Stimulated activated CD8-positive, alpha-beta memory T cell treated with anti-CD3 and anti-CD28 coated beads, Interleukin-12 subunit alpha, Interleukin-12 subunit beta, amount 100 ng/mL, for 24 hours (primary cell): ENCODE measurements at regions not wholly inside any gene's neighbourhood (a gene's known extent, or its start where the extent isn't known, plus 50 kb on each side); places are given as distances from the start of the nearest gene placed in this dataset.

Experiments used
- DNase-seq: peaks from one replicate; pipeline ENCODE4 v3.0.0-alpha.2; 2020; ENCODE audit errors: extremely low read depth

DNA sequence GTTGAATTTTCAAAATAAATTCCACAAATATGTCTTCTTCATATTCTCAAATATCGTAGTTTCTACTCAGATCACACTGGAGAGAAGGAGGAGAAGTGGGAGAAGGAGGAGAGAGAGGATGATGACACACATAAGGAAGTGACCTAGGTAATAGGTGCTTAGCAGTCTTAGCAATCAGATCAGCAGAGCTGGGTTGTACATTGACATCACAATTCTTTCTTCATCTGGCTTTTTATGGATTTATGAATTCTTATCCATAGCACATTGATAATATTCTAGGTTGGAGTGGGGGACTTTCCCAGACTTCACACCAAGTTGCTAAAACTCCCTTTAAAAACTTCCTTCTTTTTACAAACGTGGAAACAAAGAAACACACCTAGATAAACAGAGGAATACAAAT, 86.9 kb downstream of the FGF9 start:
- DNase-seq = no peak

GRCh38 chr13:21758441-21758840, 87.6 kb downstream of the FGF9 start:
- DNase-seq = no peak

DNA sequence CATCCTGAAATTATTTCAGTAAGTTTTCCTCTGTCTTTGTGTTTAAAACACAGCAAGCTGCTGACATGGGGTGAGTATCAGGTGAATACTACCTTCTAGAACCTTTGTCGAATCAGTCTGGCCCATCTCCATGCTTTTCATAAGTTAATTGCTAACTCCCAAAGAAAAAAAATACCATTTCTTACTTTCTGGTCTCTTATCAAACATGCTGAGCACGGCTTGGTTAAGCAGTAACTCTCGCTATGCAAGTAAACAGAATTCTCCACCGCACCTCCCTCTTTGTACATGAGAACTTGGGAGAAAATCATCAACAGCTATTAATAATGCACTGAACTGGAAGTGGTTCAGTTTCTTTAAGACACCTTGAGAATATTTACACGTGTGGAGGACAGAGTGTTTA, 88.6 kb downstream of the FGF9 start:
- no peak for DNase-seq

DNA sequence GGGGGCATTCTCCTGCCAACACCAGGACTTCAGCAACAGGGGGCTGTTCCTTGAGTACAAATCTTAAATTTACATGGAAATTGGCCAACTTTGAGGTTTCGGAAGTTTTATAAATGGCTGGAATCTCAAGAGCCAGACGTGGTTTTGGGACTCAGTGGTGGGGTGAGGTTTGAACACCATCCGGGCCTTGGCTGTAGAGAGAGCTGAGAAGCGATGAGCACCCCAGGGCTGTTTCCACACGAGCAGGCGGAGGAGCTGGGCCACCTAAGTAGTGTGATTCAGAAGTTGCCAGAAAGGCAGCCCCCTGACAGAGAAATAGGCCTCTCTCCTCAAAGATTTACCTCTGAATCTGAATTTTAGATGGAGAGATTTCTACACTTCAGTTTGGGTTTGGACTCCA, 89.0 kb downstream of the FGF9 start:
- DNase-seq = no peak

DNA sequence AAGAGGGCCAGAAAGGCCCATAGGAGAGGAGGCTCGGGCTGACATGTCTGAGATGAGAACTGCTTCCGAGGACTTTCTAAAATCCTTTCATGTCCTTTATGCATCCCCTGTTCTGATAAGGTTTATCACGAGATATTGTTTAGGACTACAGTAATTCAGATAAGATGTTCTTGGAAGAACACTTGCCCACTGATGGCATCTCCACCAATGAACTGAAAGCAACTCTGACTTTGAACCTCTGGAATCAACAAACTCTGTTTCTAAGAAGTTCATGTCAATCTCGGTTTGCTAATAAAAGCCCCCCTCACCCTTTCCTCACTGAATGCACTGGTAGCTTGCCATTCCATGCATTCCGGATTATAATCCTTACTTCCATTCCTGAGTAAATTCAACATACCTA, 90.9 kb downstream of the FGF9 start:
- no peak for DNase-seq

DNA sequence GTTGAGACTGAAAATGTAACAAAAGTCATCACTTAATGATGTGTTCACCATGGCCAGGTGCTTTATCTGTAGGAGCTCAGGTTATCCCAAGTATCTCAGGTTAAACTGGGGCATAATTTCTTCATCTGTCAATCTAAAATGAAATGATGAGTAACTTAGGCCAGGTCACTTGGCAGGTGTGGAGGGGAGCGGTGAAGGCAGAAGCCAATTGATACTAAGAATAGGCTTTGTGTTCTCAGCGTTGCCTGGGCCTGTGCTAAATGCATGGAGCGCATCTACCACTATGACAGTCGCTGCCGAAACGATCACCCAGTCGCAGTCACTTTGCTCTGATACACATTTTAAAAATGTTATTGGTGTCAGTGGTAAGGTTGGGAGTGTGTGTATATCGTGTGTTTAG, 91.6 kb downstream of the FGF9 start:
- DNase-seq = no peak

DNA sequence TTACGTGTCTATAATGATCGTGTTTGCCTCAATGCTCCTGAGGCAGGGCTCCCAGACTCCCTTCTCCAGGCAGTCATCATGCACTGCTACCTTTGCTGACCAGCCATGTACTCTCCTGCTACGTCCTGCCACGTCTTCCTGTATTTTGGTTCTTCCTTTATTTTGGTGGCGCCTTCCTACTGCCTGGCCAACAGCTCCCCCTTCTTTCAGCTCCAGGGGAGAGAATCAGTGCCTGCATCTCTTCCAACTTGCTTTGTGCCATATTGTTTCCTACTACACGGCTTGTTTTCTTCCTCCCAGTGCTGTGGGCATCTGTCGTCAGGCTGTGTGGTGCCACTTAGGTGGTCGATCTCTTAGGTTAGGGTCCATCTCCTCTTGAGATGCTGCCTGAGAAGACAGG, 96.2 kb downstream of the FGF9 start:
- DNase-seq = no peak

DNA sequence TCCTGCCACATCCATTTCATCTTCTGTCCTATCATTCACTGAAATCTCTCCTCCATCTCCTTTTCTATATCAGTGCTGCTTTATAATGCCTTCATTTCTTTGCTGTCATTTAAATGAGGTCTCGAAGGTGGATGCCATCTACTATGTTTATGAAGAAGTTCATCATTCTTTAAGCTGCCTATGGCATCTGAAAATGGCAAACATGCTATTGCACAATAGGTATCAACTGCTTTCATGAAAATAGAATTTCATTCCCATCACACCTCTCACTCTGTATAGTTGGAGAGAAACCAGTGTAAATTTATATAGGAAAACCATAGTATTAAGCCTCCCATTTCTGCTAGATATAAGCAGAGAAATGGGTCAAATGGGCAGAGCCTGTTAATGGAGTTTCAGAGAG, 100.2 kb downstream of the FGF9 start:
- no peak for DNase-seq

- no peak for DNase-seq
These were observed 106.3 kb downstream of the FGF9 start for GRCh38 chr13:21777166-21777565.

- no peak for DNase-seq
These were observed 106.9 kb downstream of the FGF9 start for GRCh38 chr13:21777813-21778212.

DNA sequence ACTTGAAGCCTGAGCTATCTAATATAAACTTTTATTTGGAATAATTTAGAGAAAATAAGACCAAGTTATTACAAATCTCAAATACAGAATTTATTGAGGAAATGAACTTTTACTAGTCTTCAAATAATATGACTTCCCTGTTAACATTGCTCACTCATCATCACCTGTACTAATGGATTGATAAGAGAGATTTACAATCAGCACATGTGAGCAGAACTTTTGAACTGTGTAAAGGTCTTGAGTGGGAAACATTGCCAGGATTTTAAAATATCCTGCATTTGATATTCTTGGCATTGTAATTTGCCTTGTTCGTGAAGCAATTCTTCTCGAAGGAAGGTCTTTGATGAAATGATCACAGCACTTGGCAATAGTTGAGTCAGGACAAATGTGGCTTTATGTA, 111.9 kb downstream of the FGF9 start:
- no peak for DNase-seq

GRCh38 chr13:21785990-21786389, 115.1 kb downstream of the FGF9 start:
- DNase-seq = no peak

GRCh38 chr13:21796066-21796465, 125.2 kb downstream of the FGF9 start:
- DNase-seq = no peak

DNA sequence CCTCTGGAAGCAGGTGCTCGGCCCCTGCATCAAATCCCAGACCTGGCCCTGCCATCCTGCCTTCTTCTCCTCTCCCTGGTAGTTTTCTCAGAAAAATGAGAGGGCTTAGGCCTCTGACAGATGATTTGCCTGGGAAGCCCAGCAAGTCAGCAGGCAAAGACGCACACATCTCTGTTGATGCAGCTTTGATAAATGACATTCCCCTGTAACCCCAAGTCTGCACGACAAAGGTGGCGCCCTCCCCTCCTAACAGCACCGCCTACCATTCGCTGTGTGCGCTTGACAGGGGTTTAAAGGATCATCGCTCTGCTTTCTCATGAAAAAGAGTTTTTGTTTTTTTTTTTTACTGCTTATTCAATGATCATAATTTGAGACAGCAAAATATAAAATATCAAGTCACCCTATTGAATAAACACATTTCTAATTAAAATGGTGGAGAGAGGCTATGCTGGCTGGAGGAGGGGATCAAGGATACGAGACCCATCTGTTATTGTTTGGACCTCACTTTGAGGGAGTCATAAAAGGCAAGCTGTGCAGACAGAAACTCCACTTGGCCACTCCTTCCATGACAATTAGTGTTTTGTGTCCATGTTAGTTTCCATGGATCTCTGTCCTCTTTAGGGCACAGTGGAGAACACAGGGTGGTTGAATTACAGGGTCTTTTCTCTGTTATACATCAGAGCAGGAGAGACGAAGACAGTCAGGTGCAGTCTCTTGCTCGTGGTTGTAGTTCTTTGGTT, 126.1 kb downstream of the FGF9 start:
- no peak for DNase-seq

GRCh38 chr13:21797736-21798135, 126.9 kb downstream of the FGF9 start:
- no peak for DNase-seq

GRCh38 chr13:21798181-21798580, 127.3 kb downstream of the FGF9 start:
- no peak for DNase-seq

DNA sequence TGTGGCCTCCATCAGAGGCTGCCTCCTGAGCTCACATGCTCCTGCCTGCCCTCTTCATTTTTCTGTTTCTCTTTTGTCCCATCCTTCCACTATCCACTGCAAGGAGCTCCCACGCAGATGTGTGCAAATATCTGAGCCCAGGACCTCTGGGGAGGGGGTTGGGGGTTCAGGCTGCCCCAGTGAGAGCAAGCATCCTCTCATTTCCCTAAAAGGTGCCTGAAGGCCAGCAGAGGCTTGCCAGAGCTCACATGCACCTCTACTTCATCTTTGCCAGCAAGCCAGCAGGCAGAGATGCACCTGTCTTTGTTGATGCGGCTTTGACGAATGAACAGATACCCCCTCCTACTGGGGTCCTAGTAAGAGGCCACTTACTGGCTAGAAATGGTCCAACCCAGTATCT, 128.8 kb downstream of the FGF9 start:
- DNase-seq = no peak

DNA sequence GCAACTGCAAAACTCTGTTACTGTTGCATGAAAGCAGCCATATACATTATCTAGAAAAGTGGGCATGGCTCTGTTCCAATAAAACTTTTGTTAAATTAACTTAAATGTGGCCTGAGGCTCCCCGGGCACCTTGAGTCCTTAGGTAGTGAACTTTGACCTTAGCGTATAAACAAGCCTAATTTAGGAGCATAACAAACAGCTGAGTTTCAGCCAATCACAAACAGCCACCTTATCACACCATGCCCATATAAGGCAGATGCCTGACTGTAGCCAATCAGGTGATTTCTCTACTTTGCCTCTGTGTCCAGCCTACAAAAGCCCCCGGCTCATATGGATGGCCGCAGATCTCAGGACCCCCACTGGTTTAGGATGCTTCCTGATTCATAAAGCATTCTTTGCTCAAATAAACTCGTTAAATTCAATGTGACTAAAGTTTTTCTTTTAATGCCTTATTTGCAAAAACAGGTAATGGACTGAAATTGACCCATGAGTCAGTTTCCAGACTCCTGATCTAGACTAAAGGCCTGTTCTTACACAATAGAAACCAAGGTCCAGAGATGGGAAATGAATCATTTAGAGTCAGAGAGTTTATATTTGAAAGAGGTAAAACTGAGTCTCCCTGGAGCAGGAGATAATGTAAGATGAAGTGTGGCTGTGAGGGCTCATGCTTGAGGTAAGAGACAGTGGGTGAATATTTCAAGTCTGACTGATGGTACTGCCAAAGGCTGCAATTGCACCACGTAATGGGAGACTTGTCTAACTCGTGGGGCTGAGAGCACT, 130.2 kb downstream of the FGF9 start:
- no peak for DNase-seq

DNA sequence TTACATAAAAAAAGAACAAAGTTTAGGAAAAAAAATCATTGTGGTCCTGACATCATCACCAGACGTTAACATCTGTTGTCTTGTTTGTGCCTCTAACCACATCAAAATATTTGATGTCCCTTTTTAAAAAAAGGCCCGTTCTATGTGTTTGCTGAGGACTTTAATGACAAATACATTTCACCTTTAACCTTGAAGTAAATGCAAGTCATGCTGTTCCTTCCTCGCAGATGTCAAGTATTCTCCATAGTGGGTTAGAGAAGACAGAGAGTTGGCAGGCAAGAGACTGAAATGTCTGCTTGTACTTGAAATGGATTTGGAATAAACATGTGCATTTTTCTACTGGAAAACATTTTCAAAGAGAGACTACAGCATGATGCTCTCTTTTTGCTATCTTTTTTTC, 134.9 kb downstream of the FGF9 start:
- DNase-seq = no peak

- DNase-seq = no peak
These were observed 141.3 kb downstream of the FGF9 start for GRCh38 chr13:21812192-21812626.

DNA sequence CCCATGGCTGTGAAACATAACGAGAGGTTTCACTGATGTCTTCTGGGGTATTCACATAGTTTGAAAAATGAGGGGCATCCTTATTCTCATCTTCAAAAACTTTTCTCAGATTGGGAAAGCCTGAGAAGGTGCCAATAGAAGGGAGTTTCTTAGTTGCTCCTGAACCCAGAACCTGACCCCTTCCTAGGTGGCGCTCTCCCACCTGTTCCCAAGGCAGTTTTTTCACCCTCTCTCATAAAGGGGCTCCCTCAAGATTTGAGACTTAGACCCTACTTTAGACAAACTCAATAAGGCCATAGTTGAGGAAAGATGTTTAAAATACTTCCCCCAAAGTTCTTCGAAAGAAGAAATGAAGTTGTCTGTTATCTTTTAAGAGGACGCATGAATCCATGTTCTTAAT, 142.2 kb downstream of the FGF9 start:
- no peak for DNase-seq

- no peak for DNase-seq
These were observed 143.0 kb downstream of the FGF9 start for GRCh38 chr13:21813844-21814243.

DNA sequence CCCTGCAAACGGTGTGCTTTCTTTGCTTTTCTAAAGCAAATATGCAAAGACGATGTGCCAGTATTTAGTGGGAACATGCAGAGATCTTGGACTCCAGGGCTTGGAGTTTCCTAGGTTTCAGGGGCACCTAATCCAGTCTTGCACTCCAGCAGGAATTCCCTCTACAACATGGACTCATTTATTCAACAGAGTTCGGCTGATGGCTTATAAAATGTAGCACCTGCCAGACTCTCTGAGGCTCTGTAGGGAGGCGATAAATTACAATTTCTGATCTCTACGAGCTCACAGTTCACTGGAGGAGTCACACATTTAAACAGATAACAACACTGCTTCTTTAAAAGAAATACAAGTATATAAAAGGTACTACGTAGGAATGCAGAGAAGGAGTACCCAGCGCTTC, 143.7 kb downstream of the FGF9 start:
- DNase-seq = no peak

DNA sequence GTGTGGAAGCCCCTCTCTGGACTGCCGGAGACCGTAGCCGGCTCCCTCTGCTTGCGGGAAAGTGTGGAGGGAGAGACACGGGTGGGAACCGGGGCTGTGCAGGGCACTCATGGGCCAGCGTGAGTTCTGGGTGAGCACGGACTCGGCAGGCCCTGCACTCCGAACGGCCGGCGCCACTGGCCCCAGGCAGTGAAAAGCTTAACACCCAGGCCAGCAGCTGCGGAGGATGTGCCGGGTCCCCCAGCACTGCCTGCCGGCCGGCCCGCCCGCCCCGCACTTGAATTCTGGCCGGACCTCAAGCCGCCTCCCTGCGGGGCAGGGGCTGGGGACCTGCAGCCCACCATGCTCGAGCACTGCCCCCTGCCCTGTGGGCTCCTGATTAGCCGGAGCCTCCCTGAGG, 147.0 kb downstream of the FGF9 start:
- no peak for DNase-seq
